ENCODE measurements at regions not wholly inside any gene's neighbourhood (a gene's known extent, or its start where the extent isn't known, plus 50 kb on each side); places are given as distances from the start of the nearest gene placed in this dataset.
A peak's percentile ranks its signal among the peaks of the same experiment; 100 is the strongest.
"Not testable (repeated sequence)": the region's sequence is repeated elsewhere in the genome, so short reads cannot be mapped to it uniquely, and the experiment has no call there.

DNA sequence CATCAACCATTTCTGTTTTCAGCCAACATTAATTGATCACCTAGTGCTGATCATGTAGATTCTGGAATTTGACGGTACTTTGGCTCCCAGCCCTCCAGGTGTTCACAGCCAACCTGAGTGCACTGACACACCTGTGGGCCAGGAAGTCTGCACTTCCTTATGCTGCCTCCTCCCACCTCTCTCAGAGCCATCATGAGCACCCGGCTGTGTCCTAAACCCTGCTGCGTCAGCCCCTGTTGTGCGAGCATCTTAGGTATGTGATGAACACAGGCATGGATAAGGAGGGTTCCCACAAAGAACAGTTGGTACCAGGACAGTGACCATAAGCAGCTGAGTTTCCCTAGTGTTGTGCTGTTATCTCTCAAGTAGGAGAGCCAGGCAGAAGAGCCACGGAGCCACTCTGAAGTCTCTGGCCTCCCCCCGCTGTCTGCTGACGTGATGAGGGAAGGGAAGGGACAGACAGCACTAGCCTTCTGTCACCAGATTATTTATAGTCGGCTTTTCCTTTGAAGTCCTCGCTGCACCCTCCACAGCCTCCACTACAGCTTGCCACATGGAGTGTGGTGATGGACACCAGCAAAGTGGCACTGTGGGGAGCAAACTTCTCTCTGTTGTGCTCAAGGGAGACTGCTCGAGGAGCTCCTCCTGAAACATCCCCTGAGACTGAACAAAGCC, 162.8 kb upstream of the ANKFN1 start:
- Histone ChIP-seq H3K36me3 (ENCODE audit: control insufficient read depth, insufficient read depth, low read length) (no peaks in the 10 kb centered on the region), H3K4me3 (ENCODE audit: low read depth, low read length) (no peak overlapping the region), H3K27me3 (ENCODE audit: control insufficient read depth, insufficient read depth, low read length) (no peaks in the 10 kb centered on the region)
- FAIRE-seq (peak; percentile 73), DNase-seq (ENCODE audit: low read depth) (no peak)
- TF ChIP-seq, protein P1, sequence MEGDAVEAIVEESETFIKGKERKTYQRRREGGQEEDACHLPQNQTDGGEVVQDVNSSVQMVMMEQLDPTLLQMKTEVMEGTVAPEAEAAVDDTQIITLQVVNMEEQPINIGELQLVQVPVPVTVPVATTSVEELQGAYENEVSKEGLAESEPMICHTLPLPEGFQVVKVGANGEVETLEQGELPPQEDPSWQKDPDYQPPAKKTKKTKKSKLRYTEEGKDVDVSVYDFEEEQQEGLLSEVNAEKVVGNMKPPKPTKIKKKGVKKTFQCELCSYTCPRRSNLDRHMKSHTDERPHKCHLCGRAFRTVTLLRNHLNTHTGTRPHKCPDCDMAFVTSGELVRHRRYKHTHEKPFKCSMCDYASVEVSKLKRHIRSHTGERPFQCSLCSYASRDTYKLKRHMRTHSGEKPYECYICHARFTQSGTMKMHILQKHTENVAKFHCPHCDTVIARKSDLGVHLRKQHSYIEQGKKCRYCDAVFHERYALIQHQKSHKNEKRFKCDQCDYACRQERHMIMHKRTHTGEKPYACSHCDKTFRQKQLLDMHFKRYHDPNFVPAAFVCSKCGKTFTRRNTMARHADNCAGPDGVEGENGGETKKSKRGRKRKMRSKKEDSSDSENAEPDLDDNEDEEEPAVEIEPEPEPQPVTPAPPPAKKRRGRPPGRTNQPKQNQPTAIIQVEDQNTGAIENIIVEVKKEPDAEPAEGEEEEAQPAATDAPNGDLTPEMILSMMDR (IDR thresholded peaks at IDR 0.05; ENCODE audit: insufficient read depth, low read length, severe bottlenecking): no peak

DNA sequence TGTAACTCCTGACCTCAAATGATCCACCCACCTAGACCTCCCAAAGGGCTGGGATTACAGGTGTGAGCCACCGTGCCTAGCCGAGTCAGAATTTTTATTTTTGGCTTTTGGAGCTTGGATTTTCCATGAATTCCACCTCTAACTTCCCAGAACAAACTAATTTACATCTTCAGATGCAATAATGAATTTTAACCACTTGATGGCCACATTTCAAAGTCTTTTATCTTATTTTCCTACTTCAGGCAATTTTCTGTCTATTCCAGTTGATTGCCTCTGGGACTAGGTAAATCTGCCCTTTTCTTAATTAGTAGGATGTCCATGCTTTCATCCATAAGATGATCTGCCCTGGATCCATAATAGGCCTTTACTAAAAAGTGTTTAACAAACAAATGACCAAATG, 156.4 kb upstream of the ANKFN1 start:
- DNase-seq (ENCODE audit: low read depth): no peak
- TF ChIP-seq, protein P1 (IDR thresholded peaks at IDR 0.05; ENCODE audit: insufficient read depth, low read length, severe bottlenecking): no peak
- Histone ChIP-seq H3K27me3 (ENCODE audit: control insufficient read depth, insufficient read depth, low read length) (no peaks in the 10 kb centered on the region), H3K36me3 (ENCODE audit: control insufficient read depth, insufficient read depth, low read length) (no peaks in the 10 kb centered on the region), H3K4me3 (ENCODE audit: low read depth, low read length) (no peak overlapping the region)
- no peak for FAIRE-seq

DNA sequence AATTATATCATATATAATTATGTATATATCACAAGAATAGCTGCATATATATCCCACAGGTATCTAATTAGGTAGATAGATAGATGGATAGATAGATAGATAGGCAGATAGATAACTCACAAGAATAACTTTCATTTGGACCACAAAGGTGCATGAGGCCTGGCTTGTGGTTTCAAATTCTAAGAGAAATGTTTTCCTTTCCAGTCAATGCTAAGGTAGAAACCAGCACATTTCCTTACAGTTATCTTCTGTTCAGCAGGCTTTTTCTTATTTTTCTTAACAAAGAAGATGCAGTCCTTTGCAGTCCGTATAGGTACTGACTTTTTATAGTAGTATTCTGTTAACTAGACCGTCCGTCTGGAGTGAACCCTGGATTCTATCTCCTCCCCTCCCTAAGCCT, 152.9 kb upstream of the ANKFN1 start:
- no peak for FAIRE-seq
- DNase-seq (ENCODE audit: low read depth): no peak
- H3K36me3 ChIP-seq (ENCODE audit: control insufficient read depth, insufficient read depth, low read length): no peaks in the 10 kb centered on the region
- H3K27me3 ChIP-seq (ENCODE audit: control insufficient read depth, insufficient read depth, low read length): no peaks in the 10 kb centered on the region
- TF ChIP-seq, protein P1 (IDR thresholded peaks at IDR 0.05; ENCODE audit: insufficient read depth, low read length, severe bottlenecking): no peak
- no peak overlapping the region for H3K4me3 ChIP-seq (ENCODE audit: low read depth, low read length)

DNA sequence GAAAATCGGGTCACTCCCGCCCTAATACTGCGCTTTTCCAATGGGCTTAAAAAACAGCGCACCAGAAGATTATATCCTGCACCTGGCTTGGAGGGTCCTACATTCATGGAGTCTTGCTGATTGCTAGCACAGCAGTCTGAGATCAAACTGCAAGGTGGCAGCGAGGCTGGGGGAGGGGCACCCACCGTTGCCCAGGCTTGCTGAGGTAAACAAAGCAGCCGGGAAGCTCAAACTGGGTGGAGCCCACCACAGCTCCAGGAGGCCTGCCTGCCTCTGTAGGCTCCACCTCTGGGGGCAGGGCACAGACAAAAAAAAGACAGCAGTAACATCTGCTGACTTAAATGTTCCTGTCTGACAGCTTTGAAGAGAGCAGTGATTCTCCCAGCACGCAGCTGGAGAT, 150.6 kb upstream of the ANKFN1 start:
- not testable (repeated sequence) for H3K36me3 ChIP-seq (ENCODE audit: control insufficient read depth, insufficient read depth, low read length); DNase-seq (ENCODE audit: low read depth); H3K4me3 ChIP-seq (ENCODE audit: low read depth, low read length); FAIRE-seq; H3K27me3 ChIP-seq (ENCODE audit: control insufficient read depth, insufficient read depth, low read length)

DNA sequence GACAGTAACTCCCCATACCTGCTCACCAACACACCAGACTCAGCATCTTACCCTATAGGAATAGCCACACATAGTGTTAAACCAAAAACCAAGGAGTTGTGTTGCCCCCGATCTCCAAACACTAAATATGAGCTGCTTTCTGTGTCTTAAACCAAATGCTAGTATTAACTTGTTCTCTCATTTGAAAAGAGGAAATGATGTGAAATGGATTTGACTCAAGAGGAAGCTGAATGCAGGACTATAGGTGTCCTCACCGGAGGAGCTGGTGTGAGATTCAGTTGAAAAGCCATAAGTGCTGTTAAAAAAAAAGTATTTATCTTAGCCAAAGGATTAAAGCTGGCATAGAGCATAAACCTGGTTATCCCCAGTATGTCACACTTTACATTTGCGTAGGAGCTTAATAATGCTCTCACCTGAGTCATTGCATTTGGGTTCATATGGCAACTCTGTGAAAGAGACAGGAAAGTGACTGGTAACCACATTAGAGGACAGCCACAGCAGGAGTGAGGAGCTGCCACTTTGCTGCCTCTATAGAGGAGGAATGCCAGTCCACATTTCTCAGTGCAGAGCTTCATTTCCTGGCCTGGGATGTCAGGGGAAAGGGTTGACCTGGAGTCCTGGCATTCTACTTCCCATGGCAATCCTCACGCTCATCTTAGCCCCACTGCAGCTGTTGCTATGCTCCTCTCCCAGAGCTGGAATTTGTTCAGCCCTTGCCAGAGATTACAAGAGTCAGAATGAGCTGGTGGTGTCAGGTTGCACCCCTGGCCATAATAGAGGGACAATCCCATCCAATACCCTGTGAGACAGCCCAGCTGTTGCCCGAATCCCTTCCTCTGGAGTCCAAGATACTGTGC, 143.3 kb upstream of the ANKFN1 start:
- no peak for DNase-seq (ENCODE audit: low read depth)
- FAIRE-seq: no peak
- Histone ChIP-seq H3K4me3 (ENCODE audit: low read depth, low read length) (no peak overlapping the region), H3K27me3 (ENCODE audit: control insufficient read depth, insufficient read depth, low read length) (no peaks in the 10 kb centered on the region), H3K36me3 (ENCODE audit: control insufficient read depth, insufficient read depth, low read length) (no peaks in the 10 kb centered on the region)
- TF ChIP-seq, protein P1 (IDR thresholded peaks at IDR 0.05; ENCODE audit: insufficient read depth, low read length, severe bottlenecking): no peak

DNA sequence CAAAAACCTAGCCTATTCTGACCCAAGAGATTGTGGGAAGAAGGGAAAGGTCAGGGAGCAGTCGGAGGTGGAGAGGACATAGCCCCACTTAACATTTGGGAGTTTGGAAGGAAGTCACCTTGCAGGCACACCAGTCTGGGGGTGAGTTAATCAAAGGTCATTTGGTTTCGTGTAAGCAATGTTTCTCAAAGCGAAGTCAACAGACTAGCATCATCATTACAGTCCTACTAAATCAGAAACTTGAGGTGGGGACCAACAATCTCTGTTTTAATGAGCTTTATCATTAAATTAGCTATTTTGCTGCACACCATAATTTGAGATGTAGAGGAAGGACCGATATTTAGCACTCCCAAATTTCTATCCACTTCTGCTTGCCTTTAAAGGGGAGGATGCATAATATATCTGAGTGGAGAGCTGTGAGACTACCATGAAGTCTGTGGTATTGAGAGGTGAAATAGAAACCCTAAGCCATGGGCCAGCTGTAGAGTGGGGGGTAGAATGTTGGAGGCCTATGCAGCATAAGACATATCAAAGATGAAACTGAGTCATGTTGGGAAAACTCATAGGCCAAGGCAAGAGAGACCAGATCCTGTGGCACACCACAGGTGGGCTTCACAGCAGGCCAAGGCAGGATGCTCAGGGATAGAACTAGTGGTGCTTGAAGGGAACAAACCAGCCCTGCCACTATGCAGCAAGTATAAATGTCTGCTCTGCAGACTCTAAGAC, 141.7 kb upstream of the ANKFN1 start:
- no peak for DNase-seq (ENCODE audit: low read depth)
- Histone ChIP-seq H3K36me3 (ENCODE audit: control insufficient read depth, insufficient read depth, low read length) (no peaks in the 10 kb centered on the region), H3K27me3 (ENCODE audit: control insufficient read depth, insufficient read depth, low read length) (no peaks in the 10 kb centered on the region), H3K4me3 (ENCODE audit: low read depth, low read length) (no peak overlapping the region)
- TF ChIP-seq, protein P1 (IDR thresholded peaks at IDR 0.05; ENCODE audit: insufficient read depth, low read length, severe bottlenecking): no peak
- FAIRE-seq: no peak

All from bronchial epithelial cell (primary cell).